ENCODE measurements at regions not wholly inside any gene's neighbourhood (a gene's known extent, or its start where the extent isn't known, plus 50 kb on each side); places are given as distances from the start of the nearest gene placed in this dataset.
"Not testable (repeated sequence)": the region's sequence is repeated elsewhere in the genome, so short reads cannot be mapped to it uniquely, and the experiment has no call there.

- no peak for DNase-seq
- Histone ChIP-seq H3K4me1 (no peaks in the 10 kb centered on the region), H3K27ac (replicated peaks) (no peak overlapping the region), H3K27me3 (ENCODE audit: low read depth) (no peaks in the 10 kb centered on the region), H3K36me3 (no peaks in the 10 kb centered on the region), H3K4me3 (no peak overlapping the region), H3K9me3 (replicated peaks) (no peaks in the 10 kb centered on the region)
- intact Hi-C loops (cut with micrococcal nuclease): no loop called here
- TF ChIP-seq, protein P1, sequence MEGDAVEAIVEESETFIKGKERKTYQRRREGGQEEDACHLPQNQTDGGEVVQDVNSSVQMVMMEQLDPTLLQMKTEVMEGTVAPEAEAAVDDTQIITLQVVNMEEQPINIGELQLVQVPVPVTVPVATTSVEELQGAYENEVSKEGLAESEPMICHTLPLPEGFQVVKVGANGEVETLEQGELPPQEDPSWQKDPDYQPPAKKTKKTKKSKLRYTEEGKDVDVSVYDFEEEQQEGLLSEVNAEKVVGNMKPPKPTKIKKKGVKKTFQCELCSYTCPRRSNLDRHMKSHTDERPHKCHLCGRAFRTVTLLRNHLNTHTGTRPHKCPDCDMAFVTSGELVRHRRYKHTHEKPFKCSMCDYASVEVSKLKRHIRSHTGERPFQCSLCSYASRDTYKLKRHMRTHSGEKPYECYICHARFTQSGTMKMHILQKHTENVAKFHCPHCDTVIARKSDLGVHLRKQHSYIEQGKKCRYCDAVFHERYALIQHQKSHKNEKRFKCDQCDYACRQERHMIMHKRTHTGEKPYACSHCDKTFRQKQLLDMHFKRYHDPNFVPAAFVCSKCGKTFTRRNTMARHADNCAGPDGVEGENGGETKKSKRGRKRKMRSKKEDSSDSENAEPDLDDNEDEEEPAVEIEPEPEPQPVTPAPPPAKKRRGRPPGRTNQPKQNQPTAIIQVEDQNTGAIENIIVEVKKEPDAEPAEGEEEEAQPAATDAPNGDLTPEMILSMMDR (IDR thresholded peaks at IDR 0.05; ENCODE audit: borderline replicate concordance): no peak
Observed at GRCh38 chr2:220764171-220764570, 807.9 kb downstream of the EPHA4 start.

DNA sequence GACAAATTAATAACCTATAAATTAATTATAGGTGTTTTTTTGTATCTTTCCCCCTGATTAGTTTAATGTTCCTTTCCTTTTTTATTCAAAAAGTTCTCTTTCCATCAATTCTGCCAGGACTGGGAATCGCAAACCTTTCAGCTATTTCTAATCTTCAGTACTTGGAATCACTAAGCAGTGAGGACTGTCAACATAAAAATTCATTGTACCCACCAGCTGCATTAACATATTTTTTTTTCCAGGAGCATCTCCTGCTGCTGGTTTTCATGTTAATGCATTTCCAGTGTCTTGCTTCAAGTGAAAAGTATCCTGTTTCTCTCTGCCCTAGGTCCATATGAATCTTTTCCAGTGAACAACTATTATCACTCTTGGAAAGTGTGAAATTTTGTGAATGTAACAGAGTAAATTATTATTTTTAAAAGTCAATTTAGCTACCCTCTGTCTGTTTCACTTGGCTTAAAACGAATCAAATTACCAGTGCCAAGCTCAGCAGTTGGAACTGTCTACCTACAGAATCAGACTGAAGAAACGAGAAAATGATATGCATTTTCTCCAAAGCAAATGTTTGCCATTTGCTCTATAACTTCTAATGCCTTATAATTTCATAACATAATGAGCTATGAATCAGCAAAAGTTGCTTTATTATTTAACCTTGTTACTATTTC lies 804.4 kb downstream of the EPHA4 start:
- intact Hi-C loops (cut with micrococcal nuclease): no loop called here

GRCh38 chr2:220775856-220776488 lies 796.1 kb downstream of the EPHA4 start:
- H3K27ac ChIP-seq (replicated peaks): no peak overlapping the region
- TF ChIP-seq, protein P1 (IDR thresholded peaks at IDR 0.05; ENCODE audit: borderline replicate concordance): no peak
- H3K9me3 ChIP-seq (replicated peaks): peaks cover 10% of the 10 kb centered on the region
- intact Hi-C loops (cut with micrococcal nuclease): no loop called here
- no peaks in the 10 kb centered on the region for H3K36me3 ChIP-seq
- H3K4me1 ChIP-seq: no peaks in the 10 kb centered on the region
- no peak overlapping the region for H3K4me3 ChIP-seq
- no peaks in the 10 kb centered on the region for H3K27me3 ChIP-seq (ENCODE audit: low read depth)
- DNase-seq: no peak

More for the DNA sequence above, 804.4 kb downstream of the EPHA4 start:
- no peaks in the 10 kb centered on the region for H3K36me3 ChIP-seq
- H3K4me3 ChIP-seq: no peak overlapping the region
- no peaks in the 10 kb centered on the region for H3K27me3 ChIP-seq (ENCODE audit: low read depth)
- no peak overlapping the region for H3K27ac ChIP-seq (replicated peaks)
- TF ChIP-seq, protein P1 (IDR thresholded peaks at IDR 0.05; ENCODE audit: borderline replicate concordance): no peak
- H3K9me3 ChIP-seq (replicated peaks): no peaks in the 10 kb centered on the region
- DNase-seq: no peak
- H3K4me1 ChIP-seq: no peaks in the 10 kb centered on the region

DNA sequence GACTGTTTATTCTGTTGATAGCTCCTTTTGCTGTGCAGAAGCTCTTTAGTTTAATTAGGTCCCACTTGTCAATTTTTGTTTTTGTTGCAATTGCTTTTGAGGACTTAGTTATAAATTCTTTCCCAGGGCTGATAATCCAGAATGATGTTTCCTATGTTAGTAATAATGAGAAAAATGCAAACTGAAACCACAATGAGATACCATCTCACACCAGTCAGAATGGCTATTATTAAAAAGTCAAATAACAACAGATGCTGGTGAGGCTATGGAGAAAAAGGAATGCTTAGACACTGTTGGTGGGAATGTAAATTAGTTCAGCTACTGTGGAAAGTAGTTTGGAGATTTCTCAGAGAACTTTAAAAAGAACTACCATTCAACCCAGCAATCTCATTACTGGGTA lies 793.0 kb downstream of the EPHA4 start:
- H3K4me1 ChIP-seq; H3K9me3 ChIP-seq (replicated peaks); H3K4me3 ChIP-seq; H3K27ac ChIP-seq (replicated peaks); H3K36me3 ChIP-seq; H3K27me3 ChIP-seq (ENCODE audit: low read depth); DNase-seq; intact Hi-C loops (cut with micrococcal nuclease): not testable (repeated sequence)

- Histone ChIP-seq H3K27ac (replicated peaks) (no peak overlapping the region), H3K4me1 (no peaks in the 10 kb centered on the region), H3K4me3 (no peak overlapping the region), H3K27me3 (ENCODE audit: low read depth) (no peaks in the 10 kb centered on the region), H3K36me3 (no peaks in the 10 kb centered on the region), H3K9me3 (replicated peaks) (peaks cover 10% of the 10 kb centered on the region)
- no peak for DNase-seq
- intact Hi-C loops (cut with micrococcal nuclease): no loop called here
- TF ChIP-seq, protein P1 (IDR thresholded peaks at IDR 0.05; ENCODE audit: borderline replicate concordance): no peak
Observed at GRCh38 chr2:220779511-220779910, 792.6 kb downstream of the EPHA4 start.

GRCh38 chr2:220779931-220780330 lies 792.2 kb downstream of the EPHA4 start:
- no peaks in the 10 kb centered on the region for H3K4me1 ChIP-seq
- no peak overlapping the region for H3K27ac ChIP-seq (replicated peaks)
- no peaks in the 10 kb centered on the region for H3K27me3 ChIP-seq (ENCODE audit: low read depth)
- DNase-seq: no peak
- no peaks in the 10 kb centered on the region for H3K36me3 ChIP-seq
- intact Hi-C loops (cut with micrococcal nuclease): no loop called here
- H3K9me3 ChIP-seq (replicated peaks): peaks cover 10% of the 10 kb centered on the region
- TF ChIP-seq, protein P1 (IDR thresholded peaks at IDR 0.05; ENCODE audit: borderline replicate concordance): no peak
- no peak overlapping the region for H3K4me3 ChIP-seq
